GM20000 (cell line): ENCODE measurements at regions not wholly inside any gene's neighbourhood (a gene's known extent, or its start where the extent isn't known, plus 50 kb on each side); places are given as distances from the start of the nearest gene placed in this dataset.

Experiments
- DNase-seq: peaks from one replicate; pipeline ENCODE4 v3.0.0; 2012; ENCODE audit warnings: low spot score
- TF ChIP-seq, protein P1 (sequence below): IDR thresholded peaks from 2 replicates; pipeline ENCODE4 v1.5.1; 2012; ENCODE audit warnings: mild to moderate bottlenecking, control low read depth; ENCODE audit errors: extremely low read depth, missing control alignments

- TF ChIP-seq, protein P1, sequence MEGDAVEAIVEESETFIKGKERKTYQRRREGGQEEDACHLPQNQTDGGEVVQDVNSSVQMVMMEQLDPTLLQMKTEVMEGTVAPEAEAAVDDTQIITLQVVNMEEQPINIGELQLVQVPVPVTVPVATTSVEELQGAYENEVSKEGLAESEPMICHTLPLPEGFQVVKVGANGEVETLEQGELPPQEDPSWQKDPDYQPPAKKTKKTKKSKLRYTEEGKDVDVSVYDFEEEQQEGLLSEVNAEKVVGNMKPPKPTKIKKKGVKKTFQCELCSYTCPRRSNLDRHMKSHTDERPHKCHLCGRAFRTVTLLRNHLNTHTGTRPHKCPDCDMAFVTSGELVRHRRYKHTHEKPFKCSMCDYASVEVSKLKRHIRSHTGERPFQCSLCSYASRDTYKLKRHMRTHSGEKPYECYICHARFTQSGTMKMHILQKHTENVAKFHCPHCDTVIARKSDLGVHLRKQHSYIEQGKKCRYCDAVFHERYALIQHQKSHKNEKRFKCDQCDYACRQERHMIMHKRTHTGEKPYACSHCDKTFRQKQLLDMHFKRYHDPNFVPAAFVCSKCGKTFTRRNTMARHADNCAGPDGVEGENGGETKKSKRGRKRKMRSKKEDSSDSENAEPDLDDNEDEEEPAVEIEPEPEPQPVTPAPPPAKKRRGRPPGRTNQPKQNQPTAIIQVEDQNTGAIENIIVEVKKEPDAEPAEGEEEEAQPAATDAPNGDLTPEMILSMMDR: no peak
- no peak for DNase-seq
Measured at GRCh38 chr11:92070026-92070889, 154.4 kb upstream of the FAT3 start.

DNA sequence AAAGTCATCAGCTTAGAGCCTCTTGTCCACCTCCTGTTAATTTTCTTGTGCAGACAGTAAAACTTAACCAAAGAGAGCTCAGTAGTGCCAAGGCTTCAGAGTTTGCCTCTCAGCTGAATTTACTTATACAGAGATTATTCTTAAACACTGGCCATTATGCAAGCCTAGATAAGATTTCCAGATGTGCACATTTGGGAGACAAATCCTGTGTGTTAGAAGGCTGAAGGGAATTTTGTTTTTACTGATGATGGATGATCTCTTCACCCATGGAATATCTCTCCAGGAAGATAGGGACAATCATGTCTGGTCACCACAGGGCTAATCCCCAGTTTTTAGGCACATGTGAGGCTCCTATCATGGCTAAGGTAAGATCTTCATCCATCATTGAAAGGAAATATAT lies 157.6 kb upstream of the FAT3 start:
- no peak for DNase-seq
- TF ChIP-seq, protein P1: no peak

GRCh38 chr11:92061456-92062062 lies 163.1 kb upstream of the FAT3 start:
- TF ChIP-seq, protein P1: no peak
- DNase-seq: no peak

GRCh38 chr11:92057849-92058442 lies 166.7 kb upstream of the FAT3 start:
- DNase-seq: no peak
- TF ChIP-seq, protein P1: no peak

GRCh38 chr11:92053216-92053615 lies 171.4 kb upstream of the FAT3 start:
- DNase-seq: no peak
- TF ChIP-seq, protein P1: no peak

- TF ChIP-seq, protein P1: no peak
- no peak for DNase-seq
Measured at GRCh38 chr11:92050305-92050704, 174.3 kb upstream of the FAT3 start.

- TF ChIP-seq, protein P1: no peak
- no peak for DNase-seq
Measured at GRCh38 chr11:92048415-92048814, 176.2 kb upstream of the FAT3 start.
